ENCODE measurements at regions not wholly inside any gene's neighbourhood (a gene's known extent, or its start where the extent isn't known, plus 50 kb on each side); places are given as distances from the start of the nearest gene placed in this dataset.

DNA sequence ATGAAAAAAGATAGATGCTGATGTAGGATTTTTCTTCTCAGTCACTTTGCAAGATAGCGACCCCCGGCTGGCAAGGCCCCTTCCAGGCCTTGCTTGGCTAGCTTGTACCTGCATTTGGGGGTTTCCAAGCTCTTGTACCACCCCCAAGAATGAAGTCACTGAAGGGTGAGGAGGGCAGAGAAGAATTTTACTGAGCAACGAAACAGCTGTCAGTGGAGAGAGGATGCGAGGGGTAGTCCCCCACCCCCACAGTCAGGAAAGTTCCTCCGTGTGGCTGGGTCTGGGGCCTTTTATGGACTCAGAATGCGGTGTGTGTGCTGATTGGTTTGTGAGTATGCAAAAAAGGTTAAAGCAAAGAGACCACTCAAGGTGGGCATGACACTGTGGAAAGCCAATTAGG, 382.0 kb downstream of the GPD2 start:
- Mint-ChIP-seq H3K4me3 (no peak overlapping the region), H3K4me1 (peaks cover 6% of the 10 kb centered on the region), H3K27me3 (no peaks in the 10 kb centered on the region), H3K27ac (no peak overlapping the region), H3K36me3 (ENCODE audit: low read depth) (no peaks in the 10 kb centered on the region), H3K9me3 (ENCODE audit: low read depth) (no peaks in the 10 kb centered on the region)
- POLR2A ChIA-PET: no interaction called here
- CTCF ChIA-PET: no interaction called here
- DNase-seq: peak; percentile 11
- no peak for ATAC-seq
- intact Hi-C loops (cut with DNase I, micrococcal nuclease): no loop called here

DNA sequence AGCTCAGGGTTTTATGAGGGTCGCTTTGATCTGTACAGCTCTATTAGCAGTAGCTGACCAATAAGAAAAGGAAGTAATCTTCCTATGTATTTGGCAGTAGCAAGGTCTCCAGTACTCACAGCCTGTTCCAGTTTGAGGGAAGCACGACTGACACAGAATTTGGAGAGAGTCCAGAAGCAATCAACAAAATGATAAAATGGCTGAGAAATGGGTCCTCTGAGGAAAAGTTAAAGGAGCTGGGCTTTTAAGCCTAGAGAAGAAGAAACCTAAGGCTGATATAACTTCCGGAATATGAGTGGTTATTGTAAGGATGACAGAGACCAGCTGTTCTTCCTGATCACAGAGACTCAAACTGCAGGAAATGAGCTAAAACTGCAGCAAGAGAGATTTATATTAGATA, 382.8 kb downstream of the GPD2 start:
- Mint-ChIP-seq H3K36me3 (ENCODE audit: low read depth) (no peaks in the 10 kb centered on the region), H3K4me1 (peaks cover 6% of the 10 kb centered on the region), H3K9me3 (ENCODE audit: low read depth) (no peaks in the 10 kb centered on the region), H3K27ac (no peak overlapping the region), H3K4me3 (no peak overlapping the region), H3K27me3 (no peaks in the 10 kb centered on the region)
- intact Hi-C loops (cut with DNase I, micrococcal nuclease): no loop called here
- ATAC-seq: no peak
- POLR2A ChIA-PET: no interaction called here
- CTCF ChIA-PET: no interaction called here
- DNase-seq: no peak

DNA sequence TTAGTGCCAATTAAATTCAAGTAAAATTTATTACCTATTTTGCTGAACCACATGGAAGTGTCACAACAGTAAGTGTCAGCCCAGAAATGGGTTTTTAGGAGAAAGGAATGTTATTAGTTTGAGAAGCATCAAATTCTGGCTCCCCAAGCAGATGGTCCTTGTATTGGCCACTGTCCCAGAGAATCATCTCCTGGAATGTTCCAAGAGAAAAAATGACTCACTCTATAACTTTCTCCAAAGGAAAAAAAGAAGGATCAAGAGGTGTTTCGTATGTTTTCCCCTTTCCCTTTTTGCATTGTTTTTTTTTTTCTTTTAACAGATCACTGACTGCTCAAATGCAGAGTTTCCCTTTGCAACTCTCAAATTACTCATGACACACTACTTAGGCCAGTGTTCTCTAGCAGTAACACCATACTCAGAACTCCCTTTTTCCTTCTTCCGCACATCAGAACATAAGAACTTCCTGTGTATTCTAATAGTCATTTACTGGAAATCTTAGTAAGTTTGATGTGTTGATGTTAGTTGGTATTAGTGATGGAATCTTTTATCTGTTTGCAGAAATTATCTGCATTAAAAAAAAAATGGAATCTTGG, 390.3 kb downstream of the GPD2 start:
- Mint-ChIP-seq H3K9me3 (ENCODE audit: low read depth) (peaks cover 2% of the 10 kb centered on the region), H3K27ac (no peak overlapping the region), H3K4me1 (no peaks in the 10 kb centered on the region), H3K4me3 (no peak overlapping the region), H3K36me3 (ENCODE audit: low read depth) (peaks cover 1% of the 10 kb centered on the region), H3K27me3 (no peaks in the 10 kb centered on the region)
- ChIA-PET POLR2A (no interaction called here), CTCF (no interaction called here)
- DNase-seq (no peak), ATAC-seq (no peak)
- intact Hi-C loops (cut with DNase I, micrococcal nuclease): no loop called here

DNA sequence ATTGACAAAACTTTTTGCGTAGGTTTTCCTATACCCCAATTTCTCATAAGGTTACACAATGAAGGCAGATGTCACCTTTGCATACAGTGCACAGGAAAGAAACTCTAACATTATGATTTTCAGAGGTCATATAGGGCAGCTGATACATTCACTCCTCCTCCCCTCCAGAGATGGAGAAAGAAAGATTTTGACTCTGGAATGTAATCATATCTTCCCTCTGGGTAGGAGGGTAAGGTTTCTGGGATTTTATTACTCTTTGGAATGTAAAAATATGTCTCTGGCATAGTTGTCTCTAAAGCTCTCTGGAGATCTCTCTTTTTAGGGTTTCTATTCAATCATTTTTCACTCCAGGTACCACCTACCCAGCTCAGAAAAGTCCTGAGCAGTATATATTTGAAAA, 398.3 kb downstream of the GPD2 start:
- POLR2A ChIA-PET: no interaction called here
- intact Hi-C loops (cut with DNase I, micrococcal nuclease): no loop called here
- CTCF ChIA-PET: interaction anchor here (0.8 kb wide), 1 partner anchor 738 kb away, joined by 3 read pairs; no protein-coding TSS in a partner anchor
- no peak overlapping the region for H3K4me3 Mint-ChIP-seq
- H3K27me3 Mint-ChIP-seq: peaks cover 3% of the 10 kb centered on the region
- H3K4me1 Mint-ChIP-seq: no peaks in the 10 kb centered on the region
- no peaks in the 10 kb centered on the region for H3K36me3 Mint-ChIP-seq (ENCODE audit: low read depth)
- DNase-seq (no peak), ATAC-seq (no peak)
- no peak overlapping the region for H3K27ac Mint-ChIP-seq
- no peaks in the 10 kb centered on the region for H3K9me3 Mint-ChIP-seq (ENCODE audit: low read depth)

DNA sequence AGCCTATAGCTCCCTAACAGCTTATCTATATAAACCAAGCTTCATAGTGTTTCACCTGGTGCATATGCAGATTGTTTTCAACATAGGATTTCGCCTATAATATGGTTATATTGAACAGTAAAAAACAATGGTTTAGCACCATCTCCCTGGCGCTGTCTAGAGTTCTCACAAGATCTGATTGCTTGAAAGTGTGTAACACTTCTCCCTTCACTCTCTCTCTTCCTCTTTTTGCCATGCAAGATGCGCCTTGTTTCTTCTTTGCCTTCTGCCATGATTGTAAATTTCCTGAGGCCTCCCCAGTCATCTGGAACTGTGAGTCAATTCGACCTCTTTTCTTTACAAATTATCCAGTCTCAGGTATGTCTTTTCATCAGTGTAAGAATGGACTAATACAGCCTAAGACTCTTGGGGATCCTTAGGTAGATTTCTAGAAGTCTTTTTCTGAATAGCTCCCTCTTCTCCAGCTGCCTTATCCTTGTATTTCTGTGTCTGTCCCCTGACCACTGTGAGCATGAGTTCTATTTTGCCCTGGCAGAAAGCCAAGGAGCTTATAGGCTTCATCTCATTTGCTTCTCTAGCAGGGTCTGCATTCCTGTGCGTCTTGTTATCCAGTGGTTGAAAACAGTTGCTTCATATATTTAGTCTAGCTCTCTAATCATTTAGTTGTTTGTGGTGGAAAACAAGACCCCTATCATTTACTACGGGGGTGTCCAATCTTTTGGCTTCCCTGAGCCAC, 401.6 kb downstream of the GPD2 start:
- Mint-ChIP-seq H3K27ac (no peak overlapping the region), H3K9me3 (ENCODE audit: low read depth) (no peaks in the 10 kb centered on the region), H3K27me3 (peaks cover 3% of the 10 kb centered on the region), H3K36me3 (ENCODE audit: low read depth) (no peaks in the 10 kb centered on the region), H3K4me1 (no peaks in the 10 kb centered on the region), H3K4me3 (no peak overlapping the region)
- ATAC-seq (no peak), DNase-seq (no peak)
- ChIA-PET POLR2A (no interaction called here), CTCF (interaction anchor here (1.0 kb wide), 1 partner anchor 22 kb away, joined by 3 read pairs; no protein-coding TSS in a partner anchor)
- intact Hi-C loops (cut with DNase I, micrococcal nuclease): no loop called here

DNA sequence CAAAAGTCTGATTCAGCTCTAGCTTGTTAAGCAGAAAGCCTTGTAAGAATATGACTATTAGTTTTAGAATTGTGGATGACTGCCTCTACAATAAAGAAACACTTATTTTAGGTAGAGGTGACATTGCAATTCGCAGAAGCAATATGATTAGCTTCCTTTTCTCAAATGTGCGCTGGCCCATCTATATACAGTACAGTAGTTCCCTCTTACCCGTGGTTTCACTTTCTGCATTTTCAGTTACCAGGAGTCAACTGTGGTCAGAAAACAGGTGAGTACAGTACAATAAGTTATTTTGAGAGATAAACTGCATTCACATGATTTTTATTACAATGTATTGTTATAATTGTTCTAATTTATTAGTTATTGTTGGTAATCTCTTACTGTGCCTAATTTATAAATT, 405.1 kb downstream of the GPD2 start:
- ATAC-seq: no peak
- intact Hi-C loops (cut with DNase I, micrococcal nuclease): no loop called here
- H3K36me3 Mint-ChIP-seq (ENCODE audit: low read depth): no peaks in the 10 kb centered on the region
- CTCF ChIA-PET: no interaction called here
- no peaks in the 10 kb centered on the region for H3K4me1 Mint-ChIP-seq
- H3K27ac Mint-ChIP-seq: no peak overlapping the region
- POLR2A ChIA-PET: no interaction called here
- peaks cover 3% of the 10 kb centered on the region for H3K27me3 Mint-ChIP-seq
- no peaks in the 10 kb centered on the region for H3K9me3 Mint-ChIP-seq (ENCODE audit: low read depth)
- H3K4me3 Mint-ChIP-seq: no peak overlapping the region
- DNase-seq: no peak

DNA sequence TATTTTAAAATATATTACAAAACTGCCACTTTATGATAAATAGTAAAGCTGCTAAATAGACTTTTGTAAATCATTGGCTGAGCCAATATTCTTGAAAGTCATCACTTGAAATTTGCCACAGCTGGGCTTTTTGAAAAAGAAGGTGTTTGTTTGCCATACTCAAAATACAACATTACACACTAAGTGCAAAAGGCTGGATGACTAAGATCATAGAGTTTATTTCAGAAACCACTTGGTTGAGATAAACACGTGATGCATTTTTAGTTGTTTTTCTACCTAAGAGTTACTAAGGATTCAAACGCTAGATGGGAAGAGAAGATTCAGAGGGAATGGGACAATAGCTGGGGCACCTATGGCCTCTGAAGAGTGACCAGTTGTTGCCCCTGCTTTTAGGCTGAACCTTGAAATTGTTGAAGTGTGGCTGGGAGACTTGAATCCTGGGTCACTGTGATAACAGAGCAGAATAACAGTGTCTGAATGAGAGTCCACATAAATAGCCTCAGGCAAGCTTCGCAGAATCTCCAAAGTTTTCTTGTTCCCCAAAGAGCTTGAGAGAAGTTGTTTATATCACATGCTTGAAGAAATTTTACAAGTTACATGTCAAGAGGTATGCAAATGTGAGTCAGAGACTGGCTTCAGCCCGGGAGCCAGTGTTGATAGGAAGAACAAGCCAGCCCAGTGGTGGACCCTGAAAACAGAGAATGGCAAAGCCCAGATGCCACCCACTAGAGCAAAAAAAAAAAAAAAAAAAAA, 409.8 kb downstream of the GPD2 start:
- Mint-ChIP-seq H3K27ac (no peak overlapping the region), H3K27me3 (no peaks in the 10 kb centered on the region), H3K9me3 (ENCODE audit: low read depth) (no peaks in the 10 kb centered on the region), H3K36me3 (ENCODE audit: low read depth) (no peaks in the 10 kb centered on the region), H3K4me3 (no peak overlapping the region), H3K4me1 (no peaks in the 10 kb centered on the region)
- DNase-seq: no peak
- ATAC-seq: no peak
- ChIA-PET POLR2A (no interaction called here), CTCF (no interaction called here)
- intact Hi-C loops (cut with DNase I, micrococcal nuclease): no loop called here

DNA sequence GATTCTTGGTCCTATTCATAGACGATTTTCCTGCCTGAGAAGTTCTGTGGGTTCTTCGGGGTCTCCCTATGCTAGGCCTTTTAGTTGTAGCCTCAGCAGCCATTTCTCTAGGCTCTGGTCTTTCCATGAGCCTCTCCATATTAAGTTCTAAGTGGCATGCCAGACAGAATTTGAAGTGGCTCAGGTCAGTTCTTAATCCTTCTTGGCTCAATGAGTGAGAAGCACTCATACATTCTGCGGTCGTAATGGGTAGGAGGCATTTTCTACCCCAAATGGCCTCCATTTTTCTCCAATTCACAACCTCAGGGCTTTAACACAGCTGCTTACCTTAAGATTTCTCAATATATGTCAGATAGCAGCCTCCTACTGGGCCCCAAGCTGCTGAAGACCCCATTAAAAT, 405.3 kb upstream of the GALNT5 start:
- Mint-ChIP-seq H3K27ac (no peak overlapping the region), H3K4me1 (no peaks in the 10 kb centered on the region), H3K4me3 (no peak overlapping the region), H3K27me3 (no peaks in the 10 kb centered on the region), H3K36me3 (ENCODE audit: low read depth) (no peaks in the 10 kb centered on the region), H3K9me3 (ENCODE audit: low read depth) (no peaks in the 10 kb centered on the region)
- POLR2A ChIA-PET: no interaction called here
- ATAC-seq (no peak), DNase-seq (no peak)
- intact Hi-C loops (cut with DNase I, micrococcal nuclease): no loop called here
- CTCF ChIA-PET: interaction anchor here (0.6 kb wide), 1 partner anchor 437 kb away, joined by 3 read pairs; no protein-coding TSS in a partner anchor

DNA sequence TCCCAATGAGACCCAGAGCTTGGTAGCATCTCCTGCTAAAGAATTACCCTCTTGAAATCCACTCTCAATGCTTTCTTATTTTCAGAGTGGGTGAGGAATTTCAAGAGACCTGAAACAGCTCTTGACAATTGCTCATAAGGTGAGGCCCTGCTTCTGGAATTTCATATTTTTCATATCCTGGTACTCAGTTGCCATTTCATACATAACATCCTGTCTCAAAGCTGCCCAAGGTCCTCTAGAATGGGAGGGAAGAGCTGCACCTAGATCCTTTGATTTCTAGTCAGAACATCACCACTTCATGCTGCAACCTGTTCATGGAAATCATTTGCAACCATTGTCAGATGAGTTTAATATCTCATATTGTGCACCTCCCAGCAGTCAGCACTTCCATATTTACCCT, 404.8 kb upstream of the GALNT5 start:
- Mint-ChIP-seq H3K4me1 (no peaks in the 10 kb centered on the region), H3K4me3 (no peak overlapping the region), H3K36me3 (ENCODE audit: low read depth) (no peaks in the 10 kb centered on the region), H3K27ac (no peak overlapping the region), H3K9me3 (ENCODE audit: low read depth) (no peaks in the 10 kb centered on the region), H3K27me3 (no peaks in the 10 kb centered on the region)
- POLR2A ChIA-PET: no interaction called here
- DNase-seq (no peak), ATAC-seq (no peak)
- intact Hi-C loops (cut with DNase I, micrococcal nuclease): no loop called here
- CTCF ChIA-PET: interaction anchor here (0.6 kb wide), 1 partner anchor 438 kb away, joined by 3 read pairs; no protein-coding TSS in a partner anchor

DNA sequence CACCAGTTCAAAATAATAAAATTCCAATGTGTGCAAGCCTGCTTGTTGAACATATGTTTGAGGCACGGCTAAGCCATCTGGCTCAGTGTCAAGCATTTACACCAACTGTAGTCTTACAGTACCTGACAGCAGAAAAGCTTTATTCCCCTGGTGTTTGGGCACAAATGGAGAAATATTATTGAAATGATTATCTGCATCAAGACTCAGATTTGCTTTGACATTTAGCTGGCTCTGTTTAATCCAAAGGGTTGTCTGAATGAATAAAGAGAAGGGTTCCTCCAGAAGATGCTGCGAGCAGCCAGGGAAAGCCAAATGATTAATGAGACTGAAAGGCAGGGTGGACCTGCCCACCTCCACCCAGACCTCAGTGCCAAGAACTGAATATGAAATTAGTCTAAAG, 393.2 kb upstream of the GALNT5 start:
- no peak overlapping the region for H3K27ac Mint-ChIP-seq
- H3K27me3 Mint-ChIP-seq: peaks cover 3% of the 10 kb centered on the region
- ATAC-seq: no peak
- no peaks in the 10 kb centered on the region for H3K36me3 Mint-ChIP-seq (ENCODE audit: low read depth)
- no peak overlapping the region for H3K4me3 Mint-ChIP-seq
- no peaks in the 10 kb centered on the region for H3K4me1 Mint-ChIP-seq
- no peaks in the 10 kb centered on the region for H3K9me3 Mint-ChIP-seq (ENCODE audit: low read depth)
- no peak for DNase-seq
- ChIA-PET POLR2A (no interaction called here), CTCF (interaction anchor here (1.1 kb wide), 1 partner anchor 13 kb away, joined by 3 read pairs; no protein-coding TSS in a partner anchor)
- intact Hi-C loops (cut with DNase I, micrococcal nuclease): no loop called here

DNA sequence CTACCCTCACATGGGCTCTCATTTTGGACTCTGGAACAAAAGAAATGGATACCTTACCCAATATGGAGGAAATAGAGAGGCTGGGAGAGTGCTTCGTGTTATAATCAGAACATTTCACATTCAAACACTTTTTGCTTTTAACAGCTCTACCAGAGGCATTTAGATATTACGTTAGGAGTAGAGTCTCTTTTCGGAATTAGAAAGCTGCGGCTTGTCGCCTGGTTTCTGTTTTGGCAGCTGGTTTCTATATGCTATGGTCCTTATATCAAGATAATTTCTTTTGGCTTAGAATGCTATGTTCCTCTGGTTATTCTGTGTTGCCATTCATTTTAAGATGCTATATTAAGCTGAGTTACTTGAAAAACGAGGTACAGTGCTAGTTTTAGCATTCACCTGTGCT, 392.8 kb upstream of the GALNT5 start:
- POLR2A ChIA-PET: no interaction called here
- Mint-ChIP-seq H3K27me3 (peaks cover 3% of the 10 kb centered on the region), H3K36me3 (ENCODE audit: low read depth) (no peaks in the 10 kb centered on the region), H3K4me1 (no peaks in the 10 kb centered on the region), H3K27ac (no peak overlapping the region), H3K9me3 (ENCODE audit: low read depth) (no peaks in the 10 kb centered on the region), H3K4me3 (no peak overlapping the region)
- CTCF ChIA-PET: interaction anchor here (1.1 kb wide), 1 partner anchor 13 kb away, joined by 3 read pairs; no protein-coding TSS in a partner anchor
- DNase-seq (no peak), ATAC-seq (no peak)
- intact Hi-C loops (cut with DNase I, micrococcal nuclease): no loop called here

DNA sequence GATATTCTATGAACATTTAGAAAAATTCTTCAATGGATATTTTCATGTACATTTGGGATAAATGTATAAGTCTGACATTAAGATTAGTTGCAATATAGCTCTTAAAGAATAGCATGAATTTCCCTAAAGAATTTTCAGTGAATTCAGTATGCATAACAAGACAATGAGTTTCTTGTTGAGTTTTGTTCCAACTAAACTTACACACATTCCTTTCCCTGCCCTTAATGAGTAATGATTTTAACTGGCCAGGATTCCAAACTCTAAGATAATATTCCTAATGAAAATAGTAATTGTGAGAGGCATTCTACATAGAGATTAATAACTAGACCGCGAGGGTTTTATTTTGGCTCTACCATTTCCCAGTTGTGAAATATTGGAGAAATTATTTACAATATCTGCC, 390.3 kb upstream of the GALNT5 start:
- peaks cover 3% of the 10 kb centered on the region for H3K27me3 Mint-ChIP-seq
- H3K36me3 Mint-ChIP-seq (ENCODE audit: low read depth): no peaks in the 10 kb centered on the region
- H3K4me1 Mint-ChIP-seq: no peaks in the 10 kb centered on the region
- ATAC-seq (no peak), DNase-seq (no peak)
- CTCF ChIA-PET: no interaction called here
- H3K4me3 Mint-ChIP-seq: no peak overlapping the region
- no peak overlapping the region for H3K27ac Mint-ChIP-seq
- H3K9me3 Mint-ChIP-seq (ENCODE audit: low read depth): no peaks in the 10 kb centered on the region
- intact Hi-C loops (cut with DNase I, micrococcal nuclease): no loop called here
- POLR2A ChIA-PET: no interaction called here

All from activated CD4-positive, alpha-beta T cell treated with anti-CD3 and anti-CD28 coated beads for 36 hours (primary cell).